H9 (cell line): ENCODE measurements at regions not wholly inside any gene's neighbourhood (a gene's known extent, or its start where the extent isn't known, plus 50 kb on each side); places are given as distances from the start of the nearest gene placed in this dataset.

Source experiments
- DNase-seq: peaks from one replicate; pipeline ENCODE4 v3.0.0-alpha.2; 2017
- H2AFZ ChIP-seq: one replicate; pipeline ENCODE4 v1.6.1; 2013; ENCODE audit warnings: mild to moderate bottlenecking, low read length, control low read depth, moderate library complexity
- H2AK5ac ChIP-seq: 2 replicates; pipeline ENCODE4 v1.6.1; 2013; ENCODE audit warnings: low read length, control low read depth, mixed read lengths; ENCODE audit not compliant: insufficient read length
- H2BK120ac ChIP-seq: one replicate; pipeline ENCODE4 v1.6.1; 2013; ENCODE audit warnings: low read depth, mild to moderate bottlenecking, low read length, control low read depth, inconsistent platforms; ENCODE audit not compliant: poor library complexity, severe bottlenecking
- H2BK12ac ChIP-seq: 2 replicates; pipeline ENCODE4 v1.6.1; 2013; ENCODE audit warnings: low read length, control low read depth, mixed read lengths, low read depth; ENCODE audit not compliant: insufficient read length
- H2BK15ac ChIP-seq: 2 replicates; pipeline ENCODE4 v1.6.1; 2013; ENCODE audit warnings: low read depth, low read length, control low read depth
- H2BK20ac ChIP-seq: one replicate; pipeline ENCODE4 v1.6.1; 2013; ENCODE audit warnings: low read depth, mild to moderate bottlenecking, low read length, control low read depth, inconsistent platforms; ENCODE audit not compliant: poor library complexity, severe bottlenecking
- H2BK5ac ChIP-seq: 2 replicates; pipeline ENCODE4 v1.6.1; 2013; ENCODE audit warnings: low read length, control low read depth, mixed read lengths; ENCODE audit not compliant: insufficient read length
- H3K14ac ChIP-seq: 2 replicates; pipeline ENCODE4 v1.6.1; 2013; ENCODE audit warnings: low read length, control low read depth; ENCODE audit not compliant: insufficient read depth
- H3K18ac ChIP-seq: 2 replicates; pipeline ENCODE4 v1.6.1; 2013; ENCODE audit warnings: low read depth, mild to moderate bottlenecking, mixed read lengths, low read length, control low read depth; ENCODE audit not compliant: insufficient read length
- H3K23ac ChIP-seq: 2 replicates; pipeline ENCODE4 v1.6.1; 2013; ENCODE audit warnings: low read length, control low read depth, mixed read lengths, low read depth; ENCODE audit not compliant: insufficient read length
- H3K23me2 ChIP-seq: 2 replicates; pipeline ENCODE4 v1.6.1; 2013; ENCODE audit warnings: low read depth, mild to moderate bottlenecking, mixed read lengths, low read length, control low read depth; ENCODE audit not compliant: insufficient read length, poor library complexity, severe bottlenecking
- H3K27ac ChIP-seq: 2 replicates; pipeline ENCODE4 v1.5.1; 2013; ENCODE audit warnings: low read length, control low read depth, mixed read lengths, low read depth; ENCODE audit not compliant: insufficient read length
- H3K27me3 ChIP-seq: 2 replicates; pipeline ENCODE4 v1.6.1; 2013; ENCODE audit warnings: low read length, control low read depth, inconsistent platforms; ENCODE audit not compliant: insufficient read depth
- H3K4ac ChIP-seq: 2 replicates; pipeline ENCODE4 v1.6.1; 2013; ENCODE audit warnings: low read depth, mild to moderate bottlenecking, control low read depth, inconsistent platforms, low read length, moderate library complexity
- H3K4me1 ChIP-seq: 2 replicates; pipeline ENCODE4 v1.6.1; 2013; ENCODE audit warnings: low read length, control low read depth, inconsistent platforms; ENCODE audit not compliant: insufficient read depth
- H3K4me2 ChIP-seq: 2 replicates; pipeline ENCODE4 v1.6.1; 2013; ENCODE audit warnings: low read length, control low read depth, mixed read lengths; ENCODE audit not compliant: insufficient read length, insufficient read depth
- H3K56ac ChIP-seq: 2 replicates; pipeline ENCODE4 v1.6.1; 2013; ENCODE audit warnings: low read depth, mild to moderate bottlenecking, mixed read lengths, low read length, control low read depth; ENCODE audit not compliant: insufficient read length
- H3K79me1 ChIP-seq: 2 replicates; pipeline ENCODE4 v1.6.1; 2013; ENCODE audit warnings: low read depth, mild to moderate bottlenecking, moderate library complexity, low read length, control low read depth, inconsistent platforms; ENCODE audit not compliant: insufficient read depth, poor library complexity, severe bottlenecking
- H3K79me2 ChIP-seq: 2 replicates; pipeline ENCODE4 v1.6.1; 2013; ENCODE audit warnings: low read length, control low read depth, inconsistent platforms; ENCODE audit not compliant: insufficient read depth
- H3K9ac ChIP-seq: 2 replicates; pipeline ENCODE4 v1.6.1; 2013; ENCODE audit warnings: low read length, control low read depth, mixed read lengths; ENCODE audit not compliant: insufficient read length; ENCODE audit errors: extremely low read depth
- H3K9me3 ChIP-seq: one replicate; pipeline ENCODE4 v1.6.1; 2013; ENCODE audit warnings: low read depth, low read length, inconsistent platforms; ENCODE audit not compliant: control insufficient read depth
- H3T11ph ChIP-seq: one replicate; pipeline ENCODE4 v1.6.1; 2013; ENCODE audit warnings: mild to moderate bottlenecking, low read length, control low read depth, inconsistent platforms
- H4K20me1 ChIP-seq: one replicate; pipeline ENCODE4 v1.6.1; 2013; ENCODE audit not compliant: control insufficient read depth, insufficient read length, insufficient read depth
- H4K5ac ChIP-seq: 2 replicates; pipeline ENCODE4 v1.6.1; 2013; ENCODE audit warnings: low read depth, mild to moderate bottlenecking, mixed read lengths, low read length, control low read depth; ENCODE audit not compliant: insufficient read length
- H4K8ac ChIP-seq: replicated peaks from 2 replicates; pipeline ENCODE4 v1.6.1; 2013; ENCODE audit warnings: low read length, control low read depth, mixed read lengths, low read depth; ENCODE audit not compliant: insufficient read length
- H4K91ac ChIP-seq: 2 replicates; pipeline ENCODE4 v1.6.1; 2013; ENCODE audit warnings: low read depth, mild to moderate bottlenecking, moderate library complexity, mixed read lengths, low read length, control low read depth; ENCODE audit not compliant: insufficient read length
- H3K27ac Mint-ChIP-seq, 3 experiments: 2 replicates in 2 of 3; 3 replicates in 1 of 3; pipeline ENCODE4 v1.8.0; 2020 to 2021; ENCODE audit warnings: mixed read lengths in 3 of 3, mild to moderate bottlenecking in 1 of 3, moderate library complexity in 1 of 3
- H3K27me3 Mint-ChIP-seq: 2 replicates; pipeline ENCODE4 v1.8.0; 2021; ENCODE audit warnings: low read depth, mild to moderate bottlenecking, moderate library complexity, mixed read lengths
- H3K36me3 Mint-ChIP-seq, 3 experiments: 2 replicates in 2 of 3; 3 replicates in 1 of 3; pipeline ENCODE4 v1.8.0; 2020 to 2021; ENCODE audit warnings: low read depth in 3 of 3, mixed read lengths in 3 of 3; ENCODE audit not compliant: insufficient read depth in 1 of 3
- H3K4me1 Mint-ChIP-seq, 2 experiments: 2 replicates each; pipeline ENCODE4 v1.8.0; 2020; ENCODE audit warnings: mixed read lengths in 2 of 2
- H3K4me3 Mint-ChIP-seq, 2 experiments: 2 replicates in 1 of 2; 3 replicates in 1 of 2; pipeline ENCODE4 v1.8.0; 2020 to 2021; ENCODE audit warnings: mild to moderate bottlenecking in 2 of 2, mixed read lengths in 2 of 2, moderate library complexity in 1 of 2
- H3K9me3 Mint-ChIP-seq, 2 experiments: 2 replicates in 1 of 2; 3 replicates in 1 of 2; pipeline ENCODE4 v1.8.0; 2020; ENCODE audit warnings: mild to moderate bottlenecking in 2 of 2, mixed read lengths in 2 of 2, moderate library complexity in 1 of 2
- TF ChIP-seq, protein P1 (sequence below): fragments of 200-600 bp; sonication (generic); conservative IDR thresholded peaks from 3 replicates; pipeline ENCODE4 v1.8.0; 2021; ENCODE audit warnings: antibody characterized with exemption, mild to moderate bottlenecking

DNA sequence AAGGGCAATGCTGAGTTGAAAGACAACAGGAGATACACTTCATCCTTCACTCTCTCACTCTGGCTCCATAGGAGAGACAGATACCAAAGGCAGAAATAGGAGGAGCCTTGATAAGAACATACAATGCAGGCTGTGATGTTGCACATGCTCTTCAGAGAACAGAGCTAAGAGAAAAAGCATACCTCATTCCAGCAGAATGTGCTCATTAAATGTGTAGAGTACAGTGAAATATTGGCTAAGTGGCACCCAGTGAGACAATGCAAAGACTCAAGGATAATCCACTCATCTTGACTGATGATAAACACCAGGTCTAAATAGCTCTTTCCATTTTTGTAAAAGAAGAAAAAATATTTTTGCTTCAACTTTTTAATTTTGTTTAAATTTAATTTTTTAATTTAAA lies 139.7 kb downstream of the OR2K2 start:
- H3K4me1 Mint-ChIP-seq, result peaks cover 13% of the 10 kb centered on the region in 2 experiments
- Histone ChIP-seq H2BK5ac (no peak overlapping the region), H4K91ac (no peak overlapping the region)

More for the DNA sequence above, 139.7 kb downstream of the OR2K2 start:
- Histone ChIP-seq H4K20me1 (no peaks in the 10 kb centered on the region), H4K8ac (no peak overlapping the region), H3K9ac (no peak overlapping the region), H3K79me2 (no peaks in the 10 kb centered on the region), H2BK20ac (no peak overlapping the region), H2AFZ (no peak overlapping the region), H3K14ac (no peak overlapping the region), H4K5ac (no peak overlapping the region), H3K4me1 (no peaks in the 10 kb centered on the region), H3K56ac (no peak overlapping the region), H3K23me2 (no peaks in the 10 kb centered on the region), H3K27me3 (no peaks in the 10 kb centered on the region), H2AK5ac (no peak overlapping the region), H3T11ph (no peak overlapping the region), H3K18ac (no peak overlapping the region), H3K9me3 (no peaks in the 10 kb centered on the region), H3K4me2 (no peak overlapping the region), H3K27ac (no peak overlapping the region), H3K4ac (no peak overlapping the region), H2BK120ac (no peak overlapping the region), H3K23ac (no peak overlapping the region), H2BK15ac (no peak overlapping the region), H2BK12ac (no peak overlapping the region), H3K79me1 (no peaks in the 10 kb centered on the region)
- no peaks in the 10 kb centered on the region for H3K27me3 Mint-ChIP-seq
- no peaks in the 10 kb centered on the region for H3K9me3 Mint-ChIP-seq
- no peak for DNase-seq
- no peaks in the 10 kb centered on the region for H3K36me3 Mint-ChIP-seq
- no peak overlapping the region for H3K27ac Mint-ChIP-seq
- TF ChIP-seq, protein P1, sequence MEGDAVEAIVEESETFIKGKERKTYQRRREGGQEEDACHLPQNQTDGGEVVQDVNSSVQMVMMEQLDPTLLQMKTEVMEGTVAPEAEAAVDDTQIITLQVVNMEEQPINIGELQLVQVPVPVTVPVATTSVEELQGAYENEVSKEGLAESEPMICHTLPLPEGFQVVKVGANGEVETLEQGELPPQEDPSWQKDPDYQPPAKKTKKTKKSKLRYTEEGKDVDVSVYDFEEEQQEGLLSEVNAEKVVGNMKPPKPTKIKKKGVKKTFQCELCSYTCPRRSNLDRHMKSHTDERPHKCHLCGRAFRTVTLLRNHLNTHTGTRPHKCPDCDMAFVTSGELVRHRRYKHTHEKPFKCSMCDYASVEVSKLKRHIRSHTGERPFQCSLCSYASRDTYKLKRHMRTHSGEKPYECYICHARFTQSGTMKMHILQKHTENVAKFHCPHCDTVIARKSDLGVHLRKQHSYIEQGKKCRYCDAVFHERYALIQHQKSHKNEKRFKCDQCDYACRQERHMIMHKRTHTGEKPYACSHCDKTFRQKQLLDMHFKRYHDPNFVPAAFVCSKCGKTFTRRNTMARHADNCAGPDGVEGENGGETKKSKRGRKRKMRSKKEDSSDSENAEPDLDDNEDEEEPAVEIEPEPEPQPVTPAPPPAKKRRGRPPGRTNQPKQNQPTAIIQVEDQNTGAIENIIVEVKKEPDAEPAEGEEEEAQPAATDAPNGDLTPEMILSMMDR, result no peak
- no peak overlapping the region for H3K4me3 Mint-ChIP-seq
